ENCODE measurements at regions not wholly inside any gene's neighbourhood (a gene's known extent, or its start where the extent isn't known, plus 50 kb on each side); places are given as distances from the start of the nearest gene placed in this dataset.

GRCh38 chr2:235247001-235247400 lies 246.8 kb upstream of the AGAP1 start:
- no peak for TF ChIP-seq CTCF (conservative IDR thresholded peaks at IDR 0.05; ENCODE audit: low read length)
- no peak overlapping the region for H3K4me3 ChIP-seq (ENCODE audit: low read length)
- no peak for DNase-seq (ENCODE audit: low read depth)

DNA sequence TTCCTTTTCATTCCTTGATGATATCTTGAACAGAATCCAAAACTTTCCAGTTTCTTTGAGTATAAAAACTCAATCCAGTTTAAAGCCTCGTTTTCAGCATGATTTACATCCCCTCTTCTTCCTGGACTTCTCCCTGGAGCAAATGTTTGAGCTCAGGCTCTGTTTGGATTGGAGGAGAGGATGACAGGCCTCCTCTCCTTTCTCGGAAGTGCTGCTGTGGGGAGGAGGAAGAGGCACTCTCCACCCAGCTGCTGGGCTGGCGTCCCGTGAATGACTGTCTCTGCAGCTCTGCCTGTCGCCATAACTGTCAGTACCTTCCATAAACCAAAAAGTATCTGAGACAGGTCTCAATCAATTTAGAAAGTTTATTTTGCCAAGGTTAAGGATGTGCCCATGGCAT lies 238.2 kb upstream of the AGAP1 start:
- TF ChIP-seq CTCF (conservative IDR thresholded peaks at IDR 0.05; ENCODE audit: low read length), result no peak

DNA sequence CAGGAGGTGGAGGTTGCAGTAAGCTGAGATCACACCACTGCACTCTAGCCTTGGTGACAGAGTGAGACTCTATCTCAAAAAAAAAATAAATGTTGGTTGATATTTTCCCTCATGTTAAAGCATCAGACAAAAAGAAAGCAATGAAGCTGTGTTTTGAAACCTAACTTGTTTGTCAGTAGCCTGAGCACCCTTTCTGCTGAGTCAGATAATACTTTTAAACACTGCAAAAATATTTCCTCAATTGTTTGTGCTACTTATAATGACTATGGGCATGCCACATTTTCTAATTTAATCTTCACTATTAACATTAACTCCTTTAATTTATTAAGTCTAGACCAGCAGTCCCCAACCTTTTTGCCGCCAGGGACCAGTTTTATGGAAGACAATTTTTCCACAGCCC lies 236.3 kb upstream of the AGAP1 start:
- no peak for TF ChIP-seq CTCF (conservative IDR thresholded peaks at IDR 0.05; ENCODE audit: low read length)
- no peak for DNase-seq (ENCODE audit: low read depth)
- H3K4me3 ChIP-seq (ENCODE audit: low read length), result no peak overlapping the region

More for the DNA sequence above, 238.2 kb upstream of the AGAP1 start:
- no peak overlapping the region for H3K4me3 ChIP-seq (ENCODE audit: low read length)
- DNase-seq (ENCODE audit: low read depth), result peak; percentile 46

DNA sequence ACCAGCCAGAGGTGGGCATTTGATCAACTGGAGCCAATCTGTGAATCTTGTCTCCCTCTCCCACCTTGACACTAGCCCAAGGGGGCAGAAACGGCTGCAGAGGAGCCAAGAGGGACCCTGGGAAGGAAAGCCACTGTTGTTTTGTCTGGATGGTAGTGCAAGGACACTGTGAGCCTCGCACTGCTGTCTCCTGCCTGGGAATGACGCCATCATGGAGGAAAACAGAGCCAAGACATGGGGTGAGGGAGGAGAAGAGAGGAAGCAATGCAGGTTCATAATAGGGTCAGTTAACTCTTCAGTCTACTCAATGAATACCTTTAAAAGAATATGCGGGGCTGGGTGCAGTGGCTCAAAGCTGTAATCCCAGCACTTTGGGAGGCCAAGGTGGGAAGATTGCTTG lies 231.1 kb upstream of the AGAP1 start:
- no peak overlapping the region for H3K4me3 ChIP-seq (ENCODE audit: low read length)
- no peak for DNase-seq (ENCODE audit: low read depth)
- TF ChIP-seq CTCF (conservative IDR thresholded peaks at IDR 0.05; ENCODE audit: low read length), result no peak

DNA sequence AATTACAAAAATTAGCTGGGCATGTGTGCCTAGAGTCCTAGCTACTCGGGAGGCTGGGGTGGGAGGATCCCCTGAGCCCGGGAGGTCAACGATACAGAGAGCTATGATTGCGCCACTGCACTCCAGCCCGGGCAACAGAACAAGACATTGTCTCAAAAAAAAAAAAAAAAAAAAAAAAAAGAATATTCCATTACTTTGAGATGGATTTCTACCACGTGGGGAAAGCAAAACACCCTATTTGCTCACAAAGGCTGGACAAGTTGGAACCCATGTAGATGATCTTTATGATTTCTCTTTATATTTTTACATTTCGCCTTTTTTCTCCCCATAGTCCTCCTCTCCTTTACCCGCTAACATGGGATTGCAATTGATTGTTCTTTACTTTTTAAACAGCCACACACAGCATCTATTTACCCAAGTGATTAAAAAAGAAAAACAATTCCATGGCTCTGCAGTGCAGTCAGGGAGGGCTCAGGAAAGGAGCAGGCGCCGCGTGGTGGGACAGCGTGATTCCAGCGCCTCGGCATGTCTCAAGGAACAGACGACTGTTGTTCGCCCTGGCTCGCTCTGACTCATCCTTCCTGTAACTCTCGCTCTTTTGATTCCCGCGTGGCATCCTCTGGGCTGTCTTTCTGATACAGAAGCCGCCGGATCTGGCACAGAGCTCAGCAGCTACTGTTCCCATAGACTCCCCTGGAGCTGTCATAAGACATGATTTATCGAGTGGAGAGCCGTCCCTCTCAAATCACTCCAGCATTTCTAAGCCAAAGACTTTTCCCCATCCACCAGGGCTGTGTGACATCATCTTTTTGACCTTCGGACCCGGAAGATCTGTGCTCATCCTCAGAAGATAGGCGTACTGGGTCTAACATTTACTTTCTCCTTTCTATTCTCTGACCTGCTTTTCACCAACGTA lies 230.4 kb upstream of the AGAP1 start:
- 0 out of 2 replicates have a peak, but pooled peaks have one; percentile 3 for TF ChIP-seq CTCF (conservative IDR thresholded peaks at IDR 0.05; ENCODE audit: low read length)
- H3K4me3 ChIP-seq (ENCODE audit: low read length), result peak overlapping the region; percentile 31
- DNase-seq (ENCODE audit: low read depth), result peak; percentile 86

- TF ChIP-seq CTCF (conservative IDR thresholded peaks at IDR 0.05; ENCODE audit: low read length), result no peak
- no peak for DNase-seq (ENCODE audit: low read depth)
- H3K4me3 ChIP-seq (ENCODE audit: low read length), result no peak overlapping the region
Measured at GRCh38 chr2:235264121-235264493, 229.7 kb upstream of the AGAP1 start.

DNA sequence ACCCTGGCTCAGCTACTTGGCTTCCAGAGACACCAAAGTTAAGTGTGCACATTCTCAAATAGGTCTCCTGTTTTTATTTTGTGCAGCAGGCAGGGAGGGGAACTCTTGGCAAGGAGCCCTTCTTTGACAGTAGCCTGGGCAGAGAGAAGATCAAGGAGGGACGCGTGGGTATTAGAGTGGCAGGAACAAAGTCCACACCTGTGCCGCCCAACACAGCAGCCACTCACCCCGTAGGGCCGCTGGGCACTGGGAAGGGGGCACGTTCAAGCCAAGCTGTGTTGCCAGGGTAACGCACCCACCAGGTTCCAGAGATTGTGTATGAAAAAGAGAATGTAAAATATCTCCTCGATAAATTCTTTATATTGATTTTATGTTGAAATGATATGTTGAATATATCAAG lies 229.3 kb upstream of the AGAP1 start:
- H3K4me3 ChIP-seq (ENCODE audit: low read length), result no peak overlapping the region
- DNase-seq (ENCODE audit: low read depth), result no peak
- no peak for TF ChIP-seq CTCF (conservative IDR thresholded peaks at IDR 0.05; ENCODE audit: low read length)

Data from AG10803 (cell line).